HG02943 (cell line): ENCODE measurements at regions not wholly inside any gene's neighbourhood (a gene's known extent, or its start where the extent isn't known, plus 50 kb on each side); places are given as distances from the start of the nearest gene placed in this dataset.

Experiments used
- ATAC-seq: cut with Tn5 transposase; IDR thresholded peaks from one replicate; pipeline ENCODE4 v1.9.1; 2021; ENCODE audit warnings: mild to moderate bottlenecking, low read depth, moderate library complexity; ENCODE audit not compliant: unreplicated experiment

- ATAC-seq = no peak
These were observed 102.1 kb upstream of the NUDT4 start for GRCh38 chr12:93275589-93275988.

- ATAC-seq = no peak
These were observed 97.9 kb upstream of the NUDT4 start for GRCh38 chr12:93279565-93280412.

DNA sequence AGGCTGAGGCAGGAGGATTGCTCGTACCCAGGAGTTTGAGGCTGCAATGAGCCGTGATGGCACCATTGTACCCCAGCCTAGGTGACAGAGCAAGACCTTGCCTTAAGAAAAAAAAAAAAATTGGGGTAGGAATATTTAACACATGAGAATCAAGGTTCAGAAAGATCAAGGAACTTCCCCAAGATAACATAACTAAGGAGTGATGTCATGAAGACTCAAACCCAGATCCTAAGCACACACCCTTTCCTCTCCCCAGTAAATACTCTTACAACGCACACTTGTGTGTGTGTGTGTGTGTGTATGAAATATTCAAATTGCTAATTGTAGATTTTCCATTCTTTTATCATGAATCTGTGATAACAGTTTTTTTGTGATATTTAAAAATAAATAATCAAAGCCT lies 90.6 kb upstream of the NUDT4 start:
- ATAC-seq = no peak

DNA sequence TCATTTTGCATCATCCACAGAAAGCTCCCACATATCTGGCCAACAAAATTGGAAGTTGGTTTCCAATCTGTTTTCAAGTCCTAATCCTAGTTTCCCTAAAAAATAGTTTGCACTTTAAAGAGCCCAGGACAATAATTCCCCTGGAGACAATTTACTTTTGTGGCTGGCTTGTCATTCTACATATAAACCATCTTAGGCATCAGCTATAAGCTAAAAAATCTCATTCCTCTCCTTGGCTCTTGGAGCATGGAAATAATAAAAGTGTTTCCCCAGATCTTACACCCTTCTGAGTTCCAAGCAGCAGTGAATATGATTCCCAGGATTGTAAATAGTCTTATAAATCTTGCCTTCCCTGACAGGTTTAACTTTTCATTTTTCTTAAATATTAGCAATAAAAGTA lies 89.1 kb upstream of the NUDT4 start:
- no peak for ATAC-seq

DNA sequence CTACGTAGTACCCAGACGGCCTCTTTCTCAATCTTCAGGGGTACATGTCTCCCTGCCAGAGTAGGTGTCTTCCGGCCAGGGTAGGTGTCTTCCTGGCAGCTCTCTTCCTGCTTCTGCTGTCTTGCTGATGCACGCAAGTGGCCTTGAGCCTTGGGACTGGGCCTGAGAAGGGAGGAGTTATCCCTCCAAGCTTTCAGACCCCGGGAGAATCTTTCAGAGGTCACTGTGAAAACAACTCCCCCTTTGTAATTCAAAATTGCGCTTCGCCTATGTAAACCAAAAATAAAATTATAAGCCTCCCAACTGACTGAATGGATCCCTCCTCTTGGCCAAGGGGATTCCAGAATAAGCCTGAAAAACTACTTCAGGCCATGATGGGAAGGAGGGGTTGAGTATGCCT lies 87.3 kb upstream of the NUDT4 start:
- no peak for ATAC-seq

- ATAC-seq = no peak
These were observed 85.5 kb upstream of the NUDT4 start for GRCh38 chr12:93292213-93292612.

GRCh38 chr12:93292731-93293566 lies 84.8 kb upstream of the NUDT4 start:
- ATAC-seq = no peak

DNA sequence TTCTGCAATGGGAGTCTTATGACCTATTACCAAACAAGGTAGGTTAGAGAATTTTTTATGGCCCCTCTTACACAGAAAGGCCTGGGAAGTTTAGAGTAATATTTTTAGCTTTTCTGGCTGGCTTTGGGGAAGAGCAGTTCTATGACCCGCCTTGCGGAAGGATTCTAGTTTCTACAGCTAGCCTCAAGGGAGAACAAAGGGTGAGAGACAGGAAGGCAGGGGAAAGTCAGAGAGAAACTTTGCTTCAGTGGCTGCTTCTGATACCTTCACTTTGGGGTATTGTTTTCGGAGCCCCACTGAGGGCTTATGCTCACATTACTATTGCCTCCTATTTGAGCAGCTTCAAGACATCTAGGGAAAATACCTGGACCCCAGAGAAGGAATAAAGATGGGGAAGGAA lies 80.7 kb upstream of the NUDT4 start:
- ATAC-seq = peak; percentile 87

DNA sequence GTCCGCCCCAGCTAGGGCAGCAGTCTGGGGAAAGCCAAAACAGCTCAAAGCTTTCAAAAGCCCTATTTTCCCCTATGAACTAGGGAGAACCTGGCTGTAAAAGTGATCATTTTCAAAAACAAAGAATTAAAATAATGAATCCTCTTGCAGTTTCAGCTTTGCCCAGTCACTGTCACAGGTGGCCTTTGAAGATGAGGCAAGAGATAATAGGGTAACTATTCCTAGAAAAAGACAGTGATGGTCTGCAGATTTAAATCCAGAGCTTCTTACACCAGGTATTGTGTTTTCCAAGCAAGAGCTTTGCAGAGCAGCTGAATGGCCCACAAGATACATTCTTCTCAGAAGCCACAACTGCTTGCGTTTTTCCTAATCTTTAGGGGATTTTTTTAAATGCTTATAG lies 80.2 kb upstream of the NUDT4 start:
- ATAC-seq = no peak

DNA sequence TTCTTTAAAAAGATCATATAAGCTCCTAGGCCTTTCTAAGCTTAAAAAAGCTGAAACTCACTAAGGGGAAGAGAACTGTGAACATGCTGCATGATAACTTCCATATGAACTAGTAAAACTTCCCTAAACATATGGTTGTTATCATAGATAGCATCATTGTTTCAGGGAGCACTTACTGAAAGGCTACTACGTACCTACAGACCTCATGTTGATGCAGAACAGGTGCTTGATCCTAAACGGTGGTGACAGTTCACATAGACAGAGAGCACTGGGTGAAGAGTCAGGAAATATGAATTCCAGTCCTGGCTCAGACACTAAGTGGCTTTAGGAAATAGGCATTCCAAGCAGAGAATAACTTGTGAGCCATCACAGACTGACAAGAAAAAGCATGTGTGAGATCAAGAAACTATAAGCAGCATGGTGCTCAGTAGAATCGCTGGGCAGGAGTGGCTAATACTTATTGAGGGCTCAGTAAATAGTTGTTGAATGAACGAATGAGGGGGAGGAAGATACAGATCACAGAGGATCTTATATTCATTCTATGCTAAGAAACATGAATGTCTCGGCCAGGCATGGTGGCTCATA lies 78.4 kb upstream of the NUDT4 start:
- ATAC-seq = no peak

GRCh38 chr12:93300611-93301021 lies 77.1 kb upstream of the NUDT4 start:
- no peak for ATAC-seq

- no peak for ATAC-seq
These were observed 75.1 kb upstream of the NUDT4 start for GRCh38 chr12:93302331-93303229.

DNA sequence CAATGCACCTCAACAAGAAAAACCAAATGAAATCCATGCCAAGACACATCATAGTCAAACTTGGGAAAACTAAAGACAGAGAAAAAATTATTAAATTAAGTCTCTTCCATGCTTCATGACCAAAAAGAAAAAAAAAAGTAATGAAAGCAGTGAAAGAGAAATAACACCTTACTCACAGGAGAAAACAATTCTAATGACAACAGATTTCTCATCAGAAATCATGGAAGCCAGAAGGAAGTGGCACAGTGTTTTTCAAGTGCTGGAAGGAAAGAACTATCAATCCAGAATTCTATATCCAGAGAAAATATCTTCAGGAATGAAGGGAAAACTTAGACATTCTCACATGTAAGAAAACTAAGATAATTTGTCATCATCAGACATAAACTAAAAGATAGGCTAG lies 71.1 kb upstream of the NUDT4 start:
- no peak for ATAC-seq

GRCh38 chr12:93308281-93308680 lies 69.4 kb upstream of the NUDT4 start:
- no peak for ATAC-seq

GRCh38 chr12:93311827-93312226 lies 65.9 kb upstream of the NUDT4 start:
- no peak for ATAC-seq

DNA sequence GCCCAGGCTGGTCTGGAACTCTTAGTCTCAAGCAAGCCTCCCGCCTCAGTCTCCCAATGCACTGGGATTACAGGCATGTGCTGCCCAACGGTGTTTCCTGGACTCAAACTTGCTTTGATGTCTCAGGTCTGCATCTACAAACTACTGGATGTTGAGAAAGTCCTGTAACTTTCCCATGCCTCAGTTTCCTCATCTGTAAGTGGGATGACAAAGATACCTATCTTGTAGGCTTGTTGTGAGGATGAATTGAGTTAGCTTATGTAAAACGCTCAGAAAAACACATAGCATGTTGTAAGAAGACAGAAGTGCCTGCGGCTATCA lies 63.6 kb upstream of the NUDT4 start:
- ATAC-seq = no peak

DNA sequence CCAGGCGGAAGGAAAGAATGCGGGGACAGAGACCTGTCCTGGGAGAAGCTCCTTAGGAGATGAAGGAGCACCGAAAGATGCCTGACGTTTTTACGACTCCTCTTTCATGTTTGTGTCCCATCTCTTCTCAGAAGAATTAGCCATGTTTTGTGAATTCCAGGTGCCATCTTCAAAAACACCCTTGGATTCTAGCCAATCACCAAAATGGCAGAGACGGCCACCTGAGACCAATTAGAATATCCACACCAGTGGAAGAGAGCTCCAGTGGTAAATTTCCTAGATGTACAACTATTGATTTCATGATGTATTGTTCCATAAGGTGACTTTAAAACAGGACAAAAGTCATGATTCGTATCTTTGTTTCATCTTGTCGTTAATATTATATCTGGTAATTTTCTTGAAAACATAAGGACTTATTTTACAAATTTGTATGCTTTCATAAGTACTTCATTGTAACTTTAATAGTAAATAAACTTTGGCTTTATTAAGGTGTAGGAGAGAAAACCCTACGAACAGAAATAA lies 62.3 kb upstream of the NUDT4 start:
- no peak for ATAC-seq

DNA sequence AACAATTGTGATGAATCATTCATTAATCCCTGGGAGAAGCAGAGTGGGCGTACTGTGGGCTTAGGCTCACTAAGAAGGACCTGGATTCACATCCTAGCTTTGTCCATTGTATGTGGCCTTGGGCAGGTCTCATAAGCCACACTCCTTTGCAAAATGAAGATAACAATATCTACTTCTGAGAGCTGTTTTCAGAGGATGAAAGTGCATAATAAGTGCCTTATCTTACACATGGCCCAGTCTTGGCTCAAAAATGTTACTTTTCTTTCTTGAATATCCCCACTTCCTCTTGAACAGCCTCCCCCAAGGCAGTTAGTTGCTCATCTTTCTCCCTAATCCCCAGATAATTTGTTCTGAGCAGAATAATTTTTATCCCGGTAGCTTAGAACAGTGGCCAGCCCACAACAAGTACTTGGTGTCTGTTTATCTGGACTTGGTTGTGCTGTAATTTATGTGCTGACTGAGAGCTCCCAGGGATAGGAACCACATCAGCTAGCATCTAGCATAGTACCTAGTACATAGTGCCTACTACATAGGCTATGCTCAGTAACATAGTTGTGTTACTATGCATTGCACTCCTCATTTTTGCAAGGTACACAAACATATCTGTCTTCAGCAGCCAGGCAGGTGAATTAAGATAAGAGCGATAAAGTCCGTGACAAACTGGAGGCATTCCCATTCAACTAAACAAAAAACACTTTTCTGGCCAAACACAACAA lies 61.7 kb upstream of the NUDT4 start:
- ATAC-seq = no peak

- ATAC-seq = no peak
These were observed 61.1 kb upstream of the NUDT4 start for GRCh38 chr12:93316623-93316971.

GRCh38 chr12:93317227-93317626 lies 60.5 kb upstream of the NUDT4 start:
- ATAC-seq = no peak
